AG20443 (cell line): ENCODE measurements at regions not wholly inside any gene's neighbourhood (a gene's known extent, or its start where the extent isn't known, plus 50 kb on each side); places are given as distances from the start of the nearest gene placed in this dataset.

Source experiments
- DNase-seq: peaks from one replicate; pipeline ENCODE4 v3.0.0; 2012; ENCODE audit warnings: low spot score, mixed read lengths

- peak; percentile 16 for DNase-seq
Observed at GRCh38 chr5:20276061-20276958, 288.3 kb upstream of the CDH18 start.

- DNase-seq: no peak
Observed at GRCh38 chr5:20266066-20266465, 278.1 kb upstream of the CDH18 start.

- DNase-seq: no peak
Observed at GRCh38 chr5:20262896-20263295, 274.9 kb upstream of the CDH18 start.

- DNase-seq: no peak
Observed at GRCh38 chr5:20254748-20255147, 266.7 kb upstream of the CDH18 start.

- no peak for DNase-seq
Observed at GRCh38 chr5:20248118-20248517, 260.1 kb upstream of the CDH18 start.

GRCh38 chr5:20245432-20245974 lies 257.5 kb upstream of the CDH18 start:
- DNase-seq: no peak

GRCh38 chr5:20241351-20241750 lies 253.4 kb upstream of the CDH18 start:
- DNase-seq: no peak

GRCh38 chr5:20231040-20231439 lies 243.0 kb upstream of the CDH18 start:
- DNase-seq: no peak

- DNase-seq: no peak
Observed at GRCh38 chr5:20230010-20230409, 242.0 kb upstream of the CDH18 start.

GRCh38 chr5:20229303-20230005 lies 241.5 kb upstream of the CDH18 start:
- no peak for DNase-seq

GRCh38 chr5:20224966-20225365 lies 237.0 kb upstream of the CDH18 start:
- DNase-seq: no peak

GRCh38 chr5:20224046-20224445 lies 236.0 kb upstream of the CDH18 start:
- DNase-seq: no peak

- DNase-seq: no peak
Observed at GRCh38 chr5:20223451-20223850, 235.5 kb upstream of the CDH18 start.

- DNase-seq: no peak
Observed at GRCh38 chr5:20215257-20215656, 227.3 kb upstream of the CDH18 start.

- no peak for DNase-seq
Observed at GRCh38 chr5:20213803-20214202, 225.8 kb upstream of the CDH18 start.

- no peak for DNase-seq
Observed at GRCh38 chr5:20212701-20213100, 224.7 kb upstream of the CDH18 start.

- DNase-seq: no peak
Observed at GRCh38 chr5:20166456-20166855, 178.5 kb upstream of the CDH18 start.

GRCh38 chr5:20158006-20158405 lies 170.0 kb upstream of the CDH18 start:
- no peak for DNase-seq

- DNase-seq: no peak
Observed at GRCh38 chr5:20157089-20157488, 169.1 kb upstream of the CDH18 start.

- DNase-seq: no peak
Observed at GRCh38 chr5:20145240-20145639, 157.2 kb upstream of the CDH18 start.

- no peak for DNase-seq
Observed at GRCh38 chr5:20129501-20129900, 141.5 kb upstream of the CDH18 start.

GRCh38 chr5:20128343-20128742 lies 140.3 kb upstream of the CDH18 start:
- DNase-seq: no peak

GRCh38 chr5:20114526-20114925 lies 126.5 kb upstream of the CDH18 start:
- DNase-seq: no peak
